ENCODE measurements at regions not wholly inside any gene's neighbourhood (a gene's known extent, or its start where the extent isn't known, plus 50 kb on each side); places are given as distances from the start of the nearest gene placed in this dataset.

DNA sequence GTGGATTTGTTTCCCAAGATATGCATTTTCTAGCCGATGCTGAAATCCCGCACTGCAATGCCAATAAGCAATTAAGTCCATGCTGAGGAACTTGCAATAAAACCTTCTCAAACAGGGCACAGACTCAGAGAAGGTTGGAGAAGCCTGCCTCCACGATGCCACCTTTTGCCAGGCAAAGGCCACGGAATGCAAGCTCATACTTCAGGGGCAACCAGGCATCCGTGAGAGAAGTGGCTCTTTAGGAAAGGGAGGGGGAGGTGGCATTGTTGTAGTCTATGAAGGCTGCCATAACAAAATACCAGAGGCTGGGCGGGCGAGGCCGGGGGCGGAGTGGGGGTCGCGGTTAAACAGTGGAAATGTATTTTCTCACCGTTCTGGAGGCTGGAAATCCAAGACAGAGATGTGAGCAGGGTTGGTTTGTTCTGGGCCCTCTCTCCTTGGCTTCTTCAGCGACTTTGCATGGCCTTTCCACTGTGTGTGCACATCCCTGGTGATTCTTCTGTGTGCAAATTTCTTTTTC, 689.5 kb downstream of the VRK1 start:
- ChIA-PET CTCF (no interaction called here), POLR2A (no interaction called here)
- peaks cover 2% of the 10 kb centered on the region; the same call in 1 of the 2 replicates for H3K27me3 Mint-ChIP-seq (ENCODE audit: low read depth)
- no peaks in the 10 kb centered on the region for H3K9me3 Mint-ChIP-seq
- H3K27ac Mint-ChIP-seq = no peak overlapping the region
- H3K4me3 Mint-ChIP-seq = no peak overlapping the region
- no peak for ATAC-seq
- H3K4me1 Mint-ChIP-seq = 0 out of 2 replicates have a peak, but pooled peaks cover 4% of the 10 kb centered on the region
- no peaks in the 10 kb centered on the region for H3K36me3 Mint-ChIP-seq
- TF ChIP-seq, protein P1, sequence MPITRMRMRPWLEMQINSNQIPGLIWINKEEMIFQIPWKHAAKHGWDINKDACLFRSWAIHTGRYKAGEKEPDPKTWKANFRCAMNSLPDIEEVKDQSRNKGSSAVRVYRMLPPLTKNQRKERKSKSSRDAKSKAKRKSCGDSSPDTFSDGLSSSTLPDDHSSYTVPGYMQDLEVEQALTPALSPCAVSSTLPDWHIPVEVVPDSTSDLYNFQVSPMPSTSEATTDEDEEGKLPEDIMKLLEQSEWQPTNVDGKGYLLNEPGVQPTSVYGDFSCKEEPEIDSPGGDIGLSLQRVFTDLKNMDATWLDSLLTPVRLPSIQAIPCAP (CRISPR knock-in tag; IDR thresholded peaks at IDR 0.05) = no peak
- TF ChIP-seq, protein P2, sequence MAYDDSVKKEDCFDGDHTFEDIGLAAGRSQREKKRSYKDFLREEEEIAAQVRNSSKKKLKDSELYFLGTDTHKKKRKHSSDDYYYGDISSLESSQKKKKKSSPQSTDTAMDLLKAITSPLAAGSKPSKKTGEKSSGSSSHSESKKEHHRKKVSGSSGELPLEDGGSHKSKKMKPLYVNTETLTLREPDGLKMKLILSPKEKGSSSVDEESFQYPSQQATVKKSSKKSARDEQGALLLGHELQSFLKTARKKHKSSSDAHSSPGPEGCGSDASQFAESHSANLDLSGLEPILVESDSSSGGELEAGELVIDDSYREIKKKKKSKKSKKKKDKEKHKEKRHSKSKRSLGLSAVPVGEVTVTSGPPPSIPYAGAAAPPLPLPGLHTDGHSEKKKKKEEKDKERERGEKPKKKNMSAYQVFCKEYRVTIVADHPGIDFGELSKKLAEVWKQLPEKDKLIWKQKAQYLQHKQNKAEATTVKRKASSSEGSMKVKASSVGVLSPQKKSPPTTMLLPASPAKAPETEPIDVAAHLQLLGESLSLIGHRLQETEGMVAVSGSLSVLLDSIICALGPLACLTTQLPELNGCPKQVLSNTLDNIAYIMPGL (CRISPR knock-in tag; IDR thresholded peaks at IDR 0.05) = no peak
- no peak for TF ChIP-seq ZNF138 (CRISPR knock-in tag; conservative IDR thresholded peaks at IDR 0.05)
- no peak for TF ChIP-seq NFYB (CRISPR knock-in tag; conservative IDR thresholded peaks at IDR 0.05; ENCODE audit: low read depth)
- TF ChIP-seq, protein P3, sequence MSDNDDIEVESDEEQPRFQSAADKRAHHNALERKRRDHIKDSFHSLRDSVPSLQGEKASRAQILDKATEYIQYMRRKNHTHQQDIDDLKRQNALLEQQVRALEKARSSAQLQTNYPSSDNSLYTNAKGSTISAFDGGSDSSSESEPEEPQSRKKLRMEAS (CRISPR knock-in tag; IDR thresholded peaks at IDR 0.05) = no peak
- TF ChIP-seq JUN (CRISPR knock-in tag; IDR thresholded peaks at IDR 0.05) = no peak
- TF ChIP-seq, protein P4, sequence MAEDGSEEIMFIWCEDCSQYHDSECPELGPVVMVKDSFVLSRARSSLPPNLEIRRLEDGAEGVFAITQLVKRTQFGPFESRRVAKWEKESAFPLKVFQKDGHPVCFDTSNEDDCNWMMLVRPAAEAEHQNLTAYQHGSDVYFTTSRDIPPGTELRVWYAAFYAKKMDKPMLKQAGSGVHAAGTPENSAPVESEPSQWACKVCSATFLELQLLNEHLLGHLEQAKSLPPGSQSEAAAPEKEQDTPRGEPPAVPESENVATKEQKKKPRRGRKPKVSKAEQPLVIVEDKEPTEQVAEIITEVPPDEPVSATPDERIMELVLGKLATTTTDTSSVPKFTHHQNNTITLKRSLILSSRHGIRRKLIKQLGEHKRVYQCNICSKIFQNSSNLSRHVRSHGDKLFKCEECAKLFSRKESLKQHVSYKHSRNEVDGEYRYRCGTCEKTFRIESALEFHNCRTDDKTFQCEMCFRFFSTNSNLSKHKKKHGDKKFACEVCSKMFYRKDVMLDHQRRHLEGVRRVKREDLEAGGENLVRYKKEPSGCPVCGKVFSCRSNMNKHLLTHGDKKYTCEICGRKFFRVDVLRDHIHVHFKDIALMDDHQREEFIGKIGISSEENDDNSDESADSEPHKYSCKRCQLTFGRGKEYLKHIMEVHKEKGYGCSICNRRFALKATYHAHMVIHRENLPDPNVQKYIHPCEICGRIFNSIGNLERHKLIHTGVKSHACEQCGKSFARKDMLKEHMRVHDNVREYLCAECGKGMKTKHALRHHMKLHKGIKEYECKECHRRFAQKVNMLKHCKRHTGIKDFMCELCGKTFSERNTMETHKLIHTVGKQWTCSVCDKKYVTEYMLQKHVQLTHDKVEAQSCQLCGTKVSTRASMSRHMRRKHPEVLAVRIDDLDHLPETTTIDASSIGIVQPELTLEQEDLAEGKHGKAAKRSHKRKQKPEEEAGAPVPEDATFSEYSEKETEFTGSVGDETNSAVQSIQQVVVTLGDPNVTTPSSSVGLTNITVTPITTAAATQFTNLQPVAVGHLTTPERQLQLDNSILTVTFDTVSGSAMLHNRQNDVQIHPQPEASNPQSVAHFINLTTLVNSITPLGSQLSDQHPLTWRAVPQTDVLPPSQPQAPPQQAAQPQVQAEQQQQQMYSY (CRISPR knock-in tag; IDR thresholded peaks at IDR 0.05) = no peak
- TF ChIP-seq, protein P5, sequence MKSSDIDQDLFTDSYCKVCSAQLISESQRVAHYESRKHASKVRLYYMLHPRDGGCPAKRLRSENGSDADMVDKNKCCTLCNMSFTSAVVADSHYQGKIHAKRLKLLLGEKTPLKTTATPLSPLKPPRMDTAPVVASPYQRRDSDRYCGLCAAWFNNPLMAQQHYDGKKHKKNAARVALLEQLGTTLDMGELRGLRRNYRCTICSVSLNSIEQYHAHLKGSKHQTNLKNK (CRISPR knock-in tag; IDR thresholded peaks at IDR 0.05) = no peak
- no peak for TF ChIP-seq ZBTB21 (CRISPR knock-in tag; IDR thresholded peaks at IDR 0.05; ENCODE audit: borderline replicate concordance)
- TF ChIP-seq NR1H2 (CRISPR knock-in tag; IDR thresholded peaks at IDR 0.05) = no peak
- no peak for TF ChIP-seq SP1 (CRISPR knock-in tag; conservative IDR thresholded peaks at IDR 0.05)
- TF ChIP-seq EMX1 (CRISPR knock-in tag; IDR thresholded peaks at IDR 0.05) = no peak
- TF ChIP-seq ETV6 (CRISPR knock-in tag; IDR thresholded peaks at IDR 0.05) = no peak
- TF ChIP-seq, protein P6, sequence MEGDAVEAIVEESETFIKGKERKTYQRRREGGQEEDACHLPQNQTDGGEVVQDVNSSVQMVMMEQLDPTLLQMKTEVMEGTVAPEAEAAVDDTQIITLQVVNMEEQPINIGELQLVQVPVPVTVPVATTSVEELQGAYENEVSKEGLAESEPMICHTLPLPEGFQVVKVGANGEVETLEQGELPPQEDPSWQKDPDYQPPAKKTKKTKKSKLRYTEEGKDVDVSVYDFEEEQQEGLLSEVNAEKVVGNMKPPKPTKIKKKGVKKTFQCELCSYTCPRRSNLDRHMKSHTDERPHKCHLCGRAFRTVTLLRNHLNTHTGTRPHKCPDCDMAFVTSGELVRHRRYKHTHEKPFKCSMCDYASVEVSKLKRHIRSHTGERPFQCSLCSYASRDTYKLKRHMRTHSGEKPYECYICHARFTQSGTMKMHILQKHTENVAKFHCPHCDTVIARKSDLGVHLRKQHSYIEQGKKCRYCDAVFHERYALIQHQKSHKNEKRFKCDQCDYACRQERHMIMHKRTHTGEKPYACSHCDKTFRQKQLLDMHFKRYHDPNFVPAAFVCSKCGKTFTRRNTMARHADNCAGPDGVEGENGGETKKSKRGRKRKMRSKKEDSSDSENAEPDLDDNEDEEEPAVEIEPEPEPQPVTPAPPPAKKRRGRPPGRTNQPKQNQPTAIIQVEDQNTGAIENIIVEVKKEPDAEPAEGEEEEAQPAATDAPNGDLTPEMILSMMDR (IDR thresholded peaks at IDR 0.05) = no peak
- TF ChIP-seq, protein P7, sequence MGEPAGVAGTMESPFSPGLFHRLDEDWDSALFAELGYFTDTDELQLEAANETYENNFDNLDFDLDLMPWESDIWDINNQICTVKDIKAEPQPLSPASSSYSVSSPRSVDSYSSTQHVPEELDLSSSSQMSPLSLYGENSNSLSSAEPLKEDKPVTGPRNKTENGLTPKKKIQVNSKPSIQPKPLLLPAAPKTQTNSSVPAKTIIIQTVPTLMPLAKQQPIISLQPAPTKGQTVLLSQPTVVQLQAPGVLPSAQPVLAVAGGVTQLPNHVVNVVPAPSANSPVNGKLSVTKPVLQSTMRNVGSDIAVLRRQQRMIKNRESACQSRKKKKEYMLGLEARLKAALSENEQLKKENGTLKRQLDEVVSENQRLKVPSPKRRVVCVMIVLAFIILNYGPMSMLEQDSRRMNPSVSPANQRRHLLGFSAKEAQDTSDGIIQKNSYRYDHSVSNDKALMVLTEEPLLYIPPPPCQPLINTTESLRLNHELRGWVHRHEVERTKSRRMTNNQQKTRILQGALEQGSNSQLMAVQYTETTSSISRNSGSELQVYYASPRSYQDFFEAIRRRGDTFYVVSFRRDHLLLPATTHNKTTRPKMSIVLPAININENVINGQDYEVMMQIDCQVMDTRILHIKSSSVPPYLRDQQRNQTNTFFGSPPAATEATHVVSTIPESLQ (CRISPR knock-in tag; IDR thresholded peaks at IDR 0.05) = no peak
- no peak for TF ChIP-seq IRF2 (CRISPR knock-in tag; IDR thresholded peaks at IDR 0.05; ENCODE audit: borderline replicate concordance, low read depth)
- TF ChIP-seq, protein P8, sequence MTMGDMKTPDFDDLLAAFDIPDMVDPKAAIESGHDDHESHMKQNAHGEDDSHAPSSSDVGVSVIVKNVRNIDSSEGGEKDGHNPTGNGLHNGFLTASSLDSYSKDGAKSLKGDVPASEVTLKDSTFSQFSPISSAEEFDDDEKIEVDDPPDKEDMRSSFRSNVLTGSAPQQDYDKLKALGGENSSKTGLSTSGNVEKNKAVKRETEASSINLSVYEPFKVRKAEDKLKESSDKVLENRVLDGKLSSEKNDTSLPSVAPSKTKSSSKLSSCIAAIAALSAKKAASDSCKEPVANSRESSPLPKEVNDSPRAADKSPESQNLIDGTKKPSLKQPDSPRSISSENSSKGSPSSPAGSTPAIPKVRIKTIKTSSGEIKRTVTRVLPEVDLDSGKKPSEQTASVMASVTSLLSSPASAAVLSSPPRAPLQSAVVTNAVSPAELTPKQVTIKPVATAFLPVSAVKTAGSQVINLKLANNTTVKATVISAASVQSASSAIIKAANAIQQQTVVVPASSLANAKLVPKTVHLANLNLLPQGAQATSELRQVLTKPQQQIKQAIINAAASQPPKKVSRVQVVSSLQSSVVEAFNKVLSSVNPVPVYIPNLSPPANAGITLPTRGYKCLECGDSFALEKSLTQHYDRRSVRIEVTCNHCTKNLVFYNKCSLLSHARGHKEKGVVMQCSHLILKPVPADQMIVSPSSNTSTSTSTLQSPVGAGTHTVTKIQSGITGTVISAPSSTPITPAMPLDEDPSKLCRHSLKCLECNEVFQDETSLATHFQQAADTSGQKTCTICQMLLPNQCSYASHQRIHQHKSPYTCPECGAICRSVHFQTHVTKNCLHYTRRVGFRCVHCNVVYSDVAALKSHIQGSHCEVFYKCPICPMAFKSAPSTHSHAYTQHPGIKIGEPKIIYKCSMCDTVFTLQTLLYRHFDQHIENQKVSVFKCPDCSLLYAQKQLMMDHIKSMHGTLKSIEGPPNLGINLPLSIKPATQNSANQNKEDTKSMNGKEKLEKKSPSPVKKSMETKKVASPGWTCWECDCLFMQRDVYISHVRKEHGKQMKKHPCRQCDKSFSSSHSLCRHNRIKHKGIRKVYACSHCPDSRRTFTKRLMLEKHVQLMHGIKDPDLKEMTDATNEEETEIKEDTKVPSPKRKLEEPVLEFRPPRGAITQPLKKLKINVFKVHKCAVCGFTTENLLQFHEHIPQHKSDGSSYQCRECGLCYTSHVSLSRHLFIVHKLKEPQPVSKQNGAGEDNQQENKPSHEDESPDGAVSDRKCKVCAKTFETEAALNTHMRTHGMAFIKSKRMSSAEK (CRISPR knock-in tag; IDR thresholded peaks at IDR 0.05; ENCODE audit: borderline replicate concordance) = no peak
- no peak for TF ChIP-seq ATF1 (CRISPR knock-in tag; IDR thresholded peaks at IDR 0.05)
- TF ChIP-seq, protein P9, sequence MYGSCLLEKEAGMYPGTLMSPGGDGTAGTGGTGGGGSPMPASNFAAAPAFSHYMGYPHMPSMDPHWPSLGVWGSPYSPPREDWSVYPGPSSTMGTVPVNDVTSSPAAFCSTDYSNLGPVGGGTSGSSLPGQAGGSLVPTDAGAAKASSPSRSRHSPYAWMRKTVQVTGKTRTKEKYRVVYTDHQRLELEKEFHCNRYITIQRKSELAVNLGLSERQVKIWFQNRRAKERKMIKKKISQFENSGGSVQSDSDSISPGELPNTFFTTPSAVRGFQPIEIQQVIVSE (CRISPR knock-in tag; IDR thresholded peaks at IDR 0.05; ENCODE audit: borderline replicate concordance) = no peak
- no peak for DNase-seq (ENCODE audit: low spot score)

Measured in WTC11 (cell line).